HPDE6-E6E7 (cell line): ENCODE measurements at regions not wholly inside any gene's neighbourhood (a gene's known extent, or its start where the extent isn't known, plus 50 kb on each side); places are given as distances from the start of the nearest gene placed in this dataset.
A peak's percentile ranks its signal among the peaks of the same experiment; 100 is the strongest.
"Not testable (repeated sequence)": the region's sequence is repeated elsewhere in the genome, so short reads cannot be mapped to it uniquely, and the experiment has no call there.

ENCODE experiments used
- DNase-seq: peaks from one replicate; pipeline ENCODE4 v3.0.0; 2011; ENCODE audit warnings: missing footprints; ENCODE audit errors: extremely low spot score

- DNase-seq, result no peak
Observed at GRCh38 chr2:176569574-176569973, 300.3 kb downstream of the MTX2 start.

- DNase-seq, result no peak
Observed at GRCh38 chr2:176573612-176574483, 304.6 kb downstream of the MTX2 start.

- no peak for DNase-seq
Observed at GRCh38 chr2:176574484-176575236, 305.4 kb downstream of the MTX2 start.

- no peak for DNase-seq
Observed at GRCh38 chr2:176575237-176575744, 306.0 kb downstream of the MTX2 start.

GRCh38 chr2:176577054-176577453, 307.8 kb downstream of the MTX2 start:
- no peak for DNase-seq

- DNase-seq, result not testable (repeated sequence)
Observed at GRCh38 chr2:176578292-176578691, 309.1 kb downstream of the MTX2 start.

- no peak for DNase-seq
Observed at GRCh38 chr2:176579608-176580007, 310.4 kb downstream of the MTX2 start.

GRCh38 chr2:176581557-176582165, 312.4 kb downstream of the MTX2 start:
- no peak for DNase-seq

GRCh38 chr2:176582176-176582575, 312.9 kb downstream of the MTX2 start:
- no peak for DNase-seq

GRCh38 chr2:176582990-176583481, 313.8 kb downstream of the MTX2 start:
- DNase-seq, result peak; percentile 74

GRCh38 chr2:176583607-176584006, 314.4 kb downstream of the MTX2 start:
- peak; percentile 13 for DNase-seq

GRCh38 chr2:176584333-176584732, 315.1 kb downstream of the MTX2 start:
- no peak for DNase-seq

GRCh38 chr2:176585291-176585690, 316.0 kb downstream of the MTX2 start:
- DNase-seq, result no peak

- DNase-seq, result no peak
Observed at GRCh38 chr2:176585791-176586190, 316.5 kb downstream of the MTX2 start.

- DNase-seq, result no peak
Observed at GRCh38 chr2:176589287-176589686, 320.0 kb downstream of the MTX2 start.

GRCh38 chr2:176589825-176590440, 320.7 kb downstream of the MTX2 start:
- no peak for DNase-seq

- DNase-seq, result no peak
Observed at GRCh38 chr2:176592216-176592615, 323.0 kb downstream of the MTX2 start.

GRCh38 chr2:176595986-176596385, 326.7 kb downstream of the MTX2 start:
- DNase-seq, result no peak

GRCh38 chr2:176597916-176598315, 328.7 kb downstream of the MTX2 start:
- no peak for DNase-seq

GRCh38 chr2:176598351-176598750, 329.1 kb downstream of the MTX2 start:
- no peak for DNase-seq

GRCh38 chr2:176599796-176600485, 330.7 kb downstream of the MTX2 start:
- no peak for DNase-seq
